HCT116 (cell line): ENCODE measurements at regions not wholly inside any gene's neighbourhood (a gene's known extent, or its start where the extent isn't known, plus 50 kb on each side); places are given as distances from the start of the nearest gene placed in this dataset.

Experiments used
- CTCF ChIP-seq, 3 experiments: fragments of 200-600 bp in 1 of 3; sonication (generic) in 1 of 3; IDR thresholded peaks in 2 of 3; conservative IDR thresholded peaks in 1 of 3; 2 replicates each; pipeline ENCODE4 v1.5.1; 2012 to 2017; ENCODE audit warnings: low read depth in 2 of 3, low read length in 2 of 3, antibody characterized with exemption in 1 of 3, borderline replicate concordance in 1 of 3, control low read depth in 1 of 3, mild to moderate bottlenecking in 1 of 3, mixed read lengths in 1 of 3, mixed run types in 1 of 3, moderate library complexity in 1 of 3; ENCODE audit not compliant: insufficient read depth in 1 of 3
- ZNF274 ChIP-seq: fragments of 200-500 bp; sonication (Bioruptor generic); IDR thresholded peaks from 2 replicates; pipeline ENCODE4 v1.6.1; 2014; ENCODE audit warnings: mild to moderate bottlenecking, low read depth, low read length, inconsistent platforms

- no peak for TF ChIP-seq ZNF274
- TF ChIP-seq CTCF (IDR thresholded peaks at IDR 0.05 in 2 of 3, conservative IDR thresholded peaks at IDR 0.05 in 1 of 3; ENCODE audit: borderline replicate concordance in 1 of 3, insufficient read depth in 1 of 3, low read depth in 2 of 3, low read length in 2 of 3) = no peak
Measured at GRCh38 chr1:189805735-189806134, 671.9 kb downstream of the BRINP3 start.
